K562 (cell line): ENCODE measurements at regions not wholly inside any gene's neighbourhood (a gene's known extent, or its start where the extent isn't known, plus 50 kb on each side); places are given as distances from the start of the nearest gene placed in this dataset.
A peak's percentile ranks its signal among the peaks of the same experiment; 100 is the strongest.

ENCODE experiments used
- ATAC-seq: fragments of 200-7000 bp; cut with Tn5 transposase; 3 replicates; pipeline ENCODE4 v1.9.1; 2020; ENCODE audit warnings: moderate library complexity
- BruUV-seq: library from RNA; stranded (reverse); fragments of 400-500 nt; replicated peaks from 2 replicates; lab custom pipeline; 2021; lab: Mats Ljungman, UMichigan
- CTCF ChIA-PET: fragments of 300-600 bp; formaldehyde crosslinking; extraction: SDS; loops from one replicate; lab custom pipeline; 2021; ENCODE audit warnings: low intra/inter-chr PET ratio; lab: Yijun Ruan, JAX
- POLR2A ChIA-PET: fragments of 300-600, 350-650 bp; sonication (Branson Sonifier 250); formaldehyde crosslinking; extraction: SDS; loops from one replicate; lab custom pipeline; 2021; ENCODE audit warnings: antibody characterized with exemption, inconsistent platforms; lab: Yijun Ruan, JAX
- DNase-seq, 4 experiments: peaks; one replicate each; pipeline versions ENCODE4 v3.0.0 to v3.0.0-alpha.2; 2011 to 2018; ENCODE audit warnings: low spot score in 3 of 4, mixed read lengths in 3 of 4; ENCODE audit errors: extremely low read depth in 1 of 4
- FAIRE-seq: peaks from 2 replicates; lab custom pipeline; 2011; peaks lifted over from hg19 to GRCh38; lab: Jason Lieb, UNC
- H2AFZ ChIP-seq: 2 replicates; pipeline ENCODE4 v1.6.0; 2011; ENCODE audit warnings: low read depth, low read length, control low read depth, inconsistent platforms
- H3K27ac ChIP-seq: fragments of 200-600 bp; 3 replicates; pipeline ENCODE4 v1.8.0; 2011; ENCODE audit warnings: low read depth, mild to moderate bottlenecking, control low read depth, inconsistent platforms, low read length, moderate library complexity, mixed read lengths; ENCODE audit errors: extremely low read depth
- H3K27me3 ChIP-seq, 2 experiments: fragments of 300-600 bp in 1 of 2; 2 replicates in 1 of 2; 3 replicates in 1 of 2; pipeline versions ENCODE4 v1.6.0 to v1.8.0; 2011; ENCODE audit warnings: inconsistent platforms in 2 of 2, low read length in 2 of 2, mild to moderate bottlenecking in 1 of 2, mixed read lengths in 1 of 2, moderate library complexity in 1 of 2; ENCODE audit not compliant: control insufficient read depth in 2 of 2, insufficient read depth in 2 of 2
- H3K36me3 ChIP-seq: fragments of 300-600 bp; 3 replicates; pipeline ENCODE4 v1.8.0; 2011; ENCODE audit warnings: mild to moderate bottlenecking, low read length, inconsistent platforms; ENCODE audit not compliant: control insufficient read depth, insufficient read depth
- H3K4me1 ChIP-seq, 2 experiments: fragments of 200-600 bp in 1 of 2; replicated peaks in 1 of 2; 2 replicates in 1 of 2; 3 replicates in 1 of 2; pipeline versions ENCODE4 v1.5.1 to v1.8.0; 2011; ENCODE audit warnings: inconsistent platforms in 2 of 2, low read length in 2 of 2, mild to moderate bottlenecking in 1 of 2, mixed read lengths in 1 of 2, moderate library complexity in 1 of 2; ENCODE audit not compliant: control insufficient read depth in 2 of 2, insufficient read depth in 2 of 2
- H3K4me2 ChIP-seq: 2 replicates; pipeline ENCODE4 v1.6.1; 2011; ENCODE audit warnings: low read length, control low read depth, inconsistent platforms, mixed read lengths; ENCODE audit not compliant: insufficient read depth
- H3K4me3 ChIP-seq: fragments of 200-600 bp; sonication (generic), shearing (Covaris generic); 2 replicates; pipeline ENCODE4 v1.5.1; 2016; ENCODE audit warnings: control low read depth, inconsistent platforms
- H3K79me2 ChIP-seq: fragments of 200-600 bp; 3 replicates; pipeline ENCODE4 v1.8.0; 2011; ENCODE audit warnings: low read length, inconsistent platforms; ENCODE audit not compliant: control insufficient read depth, insufficient read depth
- H3K9ac ChIP-seq, 2 experiments: 2 replicates each; pipeline versions ENCODE4 v1.6.0 to v1.6.1; 2011; ENCODE audit warnings: low read depth in 2 of 2, low read length in 2 of 2, control low read depth in 1 of 2, inconsistent platforms in 1 of 2, mild to moderate bottlenecking in 1 of 2, mixed read lengths in 1 of 2; ENCODE audit not compliant: insufficient read depth in 1 of 2
- H3K9me1 ChIP-seq: one replicate; pipeline ENCODE4 v1.6.0; 2011; ENCODE audit warnings: inconsistent platforms, mild to moderate bottlenecking, low read length, moderate library complexity; ENCODE audit not compliant: control insufficient read depth, insufficient read depth
- H3K9me3 ChIP-seq: replicated peaks from 2 replicates; pipeline ENCODE4 v1.5.1; 2011; ENCODE audit warnings: low read depth, low read length, inconsistent platforms; ENCODE audit not compliant: control insufficient read depth, insufficient read depth
- H4K20me1 ChIP-seq: replicated peaks from 2 replicates; pipeline ENCODE4 v1.6.1; 2011; ENCODE audit warnings: low read length, inconsistent platforms, mixed read lengths; ENCODE audit not compliant: control insufficient read depth, insufficient read depth
- FOXJ2 ChIP-seq: fragments of 200-800 bp; sonication (Bioruptor generic); IDR thresholded peaks from 2 replicates; pipeline ENCODE4 v1.6.1; 2016; ENCODE audit warnings: missing genetic modification characterization, missing compliant biosample characterization
- MAFG ChIP-seq: fragments of 450-650 bp; conservative IDR thresholded peaks from 2 replicates; pipeline ENCODE4 v1.6.1; 2016; ENCODE audit warnings: missing genetic modification characterization, missing compliant biosample characterization
- MCM2 ChIP-seq: fragments of 450-650 bp; IDR thresholded peaks from 2 replicates; pipeline ENCODE4 v1.6.1; 2017; ENCODE audit warnings: low read depth, mild to moderate bottlenecking
- MTA3 ChIP-seq: fragments of 450-650 bp; formaldehyde crosslinking; IDR thresholded peaks from 2 replicates; pipeline ENCODE4 v1.6.1; 2017; ENCODE audit warnings: mild to moderate bottlenecking, borderline replicate concordance
- RCOR1 ChIP-seq, 2 experiments: IDR thresholded peaks; 2 replicates each; pipeline ENCODE4 v1.6.1; 2012; ENCODE audit warnings: low read depth in 2 of 2, low read length in 2 of 2, borderline replicate concordance in 1 of 2, improper control_type of control experiment in 1 of 2
- RUNX1 ChIP-seq: sonication (generic); IDR thresholded peaks from 2 replicates; pipeline ENCODE4 v1.6.1; 2016; ENCODE audit warnings: antibody characterized with exemption, low read depth
- SIRT6 ChIP-seq: IDR thresholded peaks from one replicate; pipeline ENCODE4 v1.6.1; 2012; ENCODE audit warnings: low read depth, mild to moderate bottlenecking, control low read depth, inconsistent platforms, low read length, moderate library complexity
- ZBTB17 ChIP-seq: fragments of 450-650 bp; formaldehyde crosslinking; IDR thresholded peaks from 2 replicates; pipeline ENCODE4 v1.4.0; 2020; ENCODE audit warnings: mild to moderate bottlenecking
- ZNF592 ChIP-seq: fragments of 450-650 bp; IDR thresholded peaks from 2 replicates; pipeline ENCODE4 v1.6.1; 2017; ENCODE audit warnings: antibody characterized with exemption, mild to moderate bottlenecking
- ZNF639 ChIP-seq, 2 experiments: fragments of 200-800 bp in 1 of 2; sonication (Bioruptor generic) in 1 of 2; sonication (generic) in 1 of 2; formaldehyde crosslinking in 1 of 2; IDR thresholded peaks in 1 of 2; conservative IDR thresholded peaks in 1 of 2; 2 replicates each; pipeline versions ENCODE4 v1.5.0 to v1.6.1; 2016 to 2020; ENCODE audit warnings: missing compliant biosample characterization in 1 of 2, missing genetic modification characterization in 1 of 2, missing genetic modification reagents in 1 of 2
- WGBS: fragments of 100-300 bp; shearing (Covaris generic); methylation state at CpG from one replicate; pipeline ENCODE4 v1.1.6; 2016; ENCODE audit warnings: low coverage, mixed read lengths; ENCODE audit not compliant: insufficient coverage; ENCODE audit errors: missing lambda C conversion rate; 5-methylcytosine and 5-hydroxymethylcytosine counted together
- in situ Hi-C: fragments of 300-500 bp; cut with MboI; formaldehyde crosslinking; loops from 4 replicates; pipeline ENCODE4 v1.15.0; 2018; ENCODE audit warnings: inconsistent platforms, mixed read lengths
- intact Hi-C: fragments of 100-400 bp; cut with micrococcal nuclease; formaldehyde crosslinking; loops from 2 replicates; pipeline ENCODE4 v1.14.2; 2022

- TF ChIP-seq ZNF592, result no peak
- no peak for TF ChIP-seq RCOR1 (IDR thresholded peaks at IDR 0.05; ENCODE audit: borderline replicate concordance in 1 of 2, low read depth in 2 of 2, low read length in 2 of 2)
- TF ChIP-seq MTA3, result no peak
- TF ChIP-seq RUNX1, result no peak
- TF ChIP-seq ZBTB17, result no peak
- TF ChIP-seq SIRT6, result no peak
- TF ChIP-seq, all 486 proteins: peak for 0
Measured at GRCh38 chr6:105711216-105711615, 308.3 kb upstream of the PREP start (continued).

GRCh38 chr6:105705608-105706007 lies 302.7 kb upstream of the PREP start:
- WGBS, result 1% methylated on average over 5 of the region's 5 CpGs
- ATAC-seq, result no peak

More at GRCh38 chr6:105705608-105706007, 302.7 kb upstream of the PREP start:
- H3K9ac ChIP-seq, result no peak overlapping the region
- BruUV-seq, result no TSS peak
- no peaks in the 10 kb centered on the region for H3K36me3 ChIP-seq
- H3K9me3 ChIP-seq, result no peaks in the 10 kb centered on the region
- DNase-seq (no peak), FAIRE-seq (no peak)
- ChIA-PET POLR2A (no interaction called here), CTCF (no interaction called here)
- no peaks in the 10 kb centered on the region for H4K20me1 ChIP-seq
- no peak overlapping the region for H3K27ac ChIP-seq
- in situ Hi-C loops (no loop called here), intact Hi-C loops (no loop called here)
- H3K79me2 ChIP-seq, result no peaks in the 10 kb centered on the region
- H2AFZ ChIP-seq, result no peak overlapping the region
- H3K9me1 ChIP-seq, result no peaks in the 10 kb centered on the region
- no peaks in the 10 kb centered on the region for H3K4me1 ChIP-seq
- H3K4me2 ChIP-seq, result no peak overlapping the region
- no peak overlapping the region for H3K4me3 ChIP-seq
- TF ChIP-seq FOXJ2 (tag) (no peak), MCM2 (no peak), MAFG (tag) (peak; percentile 18; the same call in 1 of the 2 replicates), ZNF639 (CRISPR knock-in tag; conservative IDR thresholded peaks at IDR 0.05 in 1 of 2, IDR thresholded peaks at IDR 0.05 in 1 of 2) (no peak)
- peaks cover 0 to 9% of the 10 kb centered on the region in 2 experiments; a peak in 2 of 5 replicates for H3K27me3 ChIP-seq
